Tongue (tissue), 1 donor: ENCODE measurements at regions not wholly inside any gene's neighbourhood (a gene's known extent, or its start where the extent isn't known, plus 50 kb on each side); places are given as distances from the start of the nearest gene placed in this dataset.

Experiments
- DNase-seq: peaks from one replicate; pipeline ENCODE4 v3.0.0-alpha.2; 2015

- no peak for DNase-seq
Observed at GRCh38 chr12:97005174-97005573, 98.1 kb downstream of the NEDD1 start.

DNA sequence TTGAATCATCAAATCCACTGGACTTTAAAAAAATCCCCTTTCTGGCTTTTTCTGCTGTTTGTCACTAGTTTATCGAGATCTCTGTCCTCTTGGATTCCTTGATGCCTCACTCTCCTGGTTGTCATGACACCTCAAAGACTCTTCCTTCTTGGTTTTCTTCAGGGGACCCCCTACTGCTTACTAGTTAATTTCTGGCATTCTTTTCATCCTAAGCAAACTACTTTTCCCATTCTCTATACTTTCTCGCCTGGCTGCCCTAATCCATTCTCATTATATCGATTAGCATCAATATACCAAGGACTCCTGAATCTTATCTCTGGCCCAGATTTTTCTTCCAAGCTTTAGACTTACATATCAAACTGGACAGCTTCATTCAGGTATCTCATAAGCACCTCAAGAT is 98.6 kb downstream of the NEDD1 start:
- no peak for DNase-seq

DNA sequence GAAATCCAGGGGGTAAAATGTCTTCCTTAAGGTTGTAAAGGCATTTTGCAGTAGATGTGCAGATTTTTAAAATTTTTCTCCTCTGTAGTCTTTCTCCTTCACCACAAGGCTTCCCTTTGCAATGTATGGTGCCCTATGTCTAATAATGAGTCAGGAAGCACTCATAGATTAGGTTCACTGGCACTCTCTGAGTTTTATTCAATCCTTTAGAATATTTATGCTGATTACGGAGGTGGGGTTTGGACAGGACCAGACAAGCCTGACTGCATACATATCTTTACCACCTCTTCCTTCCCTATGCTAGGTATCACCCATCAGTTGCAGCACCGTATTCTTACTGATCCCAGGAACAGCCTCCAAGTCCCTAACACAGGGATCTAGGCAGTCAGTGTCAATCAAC is 99.5 kb downstream of the NEDD1 start:
- no peak for DNase-seq

DNA sequence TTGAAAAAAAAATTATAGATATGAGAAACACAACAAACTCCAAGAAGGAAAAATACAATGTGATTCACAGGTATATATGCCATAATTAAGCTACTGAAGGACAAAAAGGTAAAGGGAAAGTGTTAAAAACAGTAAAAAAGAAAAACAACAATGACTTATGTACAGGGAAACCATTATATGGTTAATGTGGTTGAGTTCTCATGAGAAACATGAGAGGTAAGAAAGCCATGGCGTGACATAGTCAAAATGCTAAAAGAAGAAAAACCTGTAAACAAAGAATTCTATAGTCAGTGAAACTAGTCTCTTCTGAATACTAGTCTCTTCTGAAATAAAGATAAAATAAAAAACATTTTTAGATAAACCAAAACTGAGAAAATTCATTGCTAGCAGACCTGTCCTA is 109.1 kb downstream of the NEDD1 start:
- DNase-seq: no peak

- no peak for DNase-seq
Observed at GRCh38 chr12:97017213-97017612, 110.2 kb downstream of the NEDD1 start.

DNA sequence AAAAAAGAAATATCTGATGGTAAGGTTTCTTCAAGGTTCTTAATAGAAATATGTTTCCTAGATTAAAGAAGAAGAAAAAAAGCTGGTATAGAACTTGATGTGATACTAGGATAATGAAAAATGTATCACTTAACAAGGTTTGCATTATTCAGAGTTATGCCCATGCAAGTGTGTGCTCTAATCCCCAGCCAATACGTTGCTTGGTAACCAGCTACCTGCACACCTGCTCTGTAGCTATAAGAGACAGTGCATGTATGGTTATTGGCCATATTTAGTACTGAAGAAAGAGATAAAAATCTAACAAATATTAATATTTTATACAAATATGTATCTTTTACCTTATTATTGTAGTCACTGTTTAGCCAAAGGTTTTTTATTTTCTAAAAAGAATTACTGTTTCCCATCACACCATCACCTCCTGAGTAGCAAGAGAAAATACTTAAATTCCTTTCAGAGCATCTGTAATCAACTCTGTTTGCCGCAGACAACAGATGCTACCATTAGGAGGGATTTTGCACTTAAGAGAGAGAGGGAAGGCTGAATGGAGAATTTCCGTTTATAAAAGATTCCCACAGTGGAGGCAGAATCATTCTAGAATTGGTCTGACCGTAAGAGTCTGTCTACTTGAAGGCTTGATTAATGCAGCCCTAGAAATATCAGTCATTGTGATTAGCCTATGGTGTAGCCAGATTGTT is 115.6 kb downstream of the NEDD1 start:
- DNase-seq: no peak

GRCh38 chr12:97024393-97024792 is 117.3 kb downstream of the NEDD1 start:
- DNase-seq: no peak

DNA sequence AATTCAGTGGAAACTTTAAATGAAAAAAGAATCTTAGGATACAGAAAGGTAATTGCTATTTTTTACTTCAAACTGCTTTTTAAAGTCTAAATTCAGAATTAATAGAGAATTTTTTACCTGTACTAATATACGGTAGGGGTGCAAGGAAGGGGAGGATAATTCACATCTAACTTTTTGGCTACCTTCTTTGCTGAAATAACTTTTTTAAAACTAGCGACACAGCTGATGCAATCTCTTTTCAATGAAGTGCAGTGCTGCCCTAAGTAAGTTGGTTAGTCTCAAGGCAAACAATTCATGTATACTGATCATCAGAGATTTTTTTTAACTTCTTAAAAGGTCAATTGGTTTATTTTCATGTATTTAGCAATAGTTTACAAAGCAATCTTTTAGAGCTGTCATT is 119.8 kb downstream of the NEDD1 start:
- no peak for DNase-seq

GRCh38 chr12:97027482-97027881 is 120.4 kb downstream of the NEDD1 start:
- no peak for DNase-seq

- no peak for DNase-seq
Observed at GRCh38 chr12:97038131-97038530, 131.1 kb downstream of the NEDD1 start.

DNA sequence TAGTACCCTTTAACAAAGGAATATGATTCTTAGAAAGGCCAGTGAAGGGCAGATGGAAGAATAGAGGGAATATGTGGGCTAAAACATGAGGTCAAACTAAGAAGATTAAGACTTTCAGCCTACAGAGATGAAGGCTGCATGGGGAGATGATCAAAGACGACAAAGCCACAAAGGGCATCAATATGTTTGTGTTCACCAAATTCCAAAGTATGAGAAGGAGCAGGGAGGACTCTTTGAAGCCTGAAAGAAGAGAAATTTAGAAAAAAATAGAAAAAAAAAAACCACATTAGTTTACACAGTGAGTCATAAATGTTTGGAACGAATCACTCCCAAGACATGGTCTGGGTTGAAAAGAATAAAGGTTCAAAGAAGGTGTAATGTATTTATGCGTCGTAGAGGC is 131.8 kb downstream of the NEDD1 start:
- DNase-seq: no peak

- no peak for DNase-seq
Observed at GRCh38 chr12:97046901-97047300, 139.8 kb downstream of the NEDD1 start.

- DNase-seq: no peak
Observed at GRCh38 chr12:97047361-97047760, 140.3 kb downstream of the NEDD1 start.

GRCh38 chr12:97048421-97049035 is 141.5 kb downstream of the NEDD1 start:
- no peak for DNase-seq

- DNase-seq: no peak
Observed at GRCh38 chr12:97050509-97050908, 143.5 kb downstream of the NEDD1 start.

DNA sequence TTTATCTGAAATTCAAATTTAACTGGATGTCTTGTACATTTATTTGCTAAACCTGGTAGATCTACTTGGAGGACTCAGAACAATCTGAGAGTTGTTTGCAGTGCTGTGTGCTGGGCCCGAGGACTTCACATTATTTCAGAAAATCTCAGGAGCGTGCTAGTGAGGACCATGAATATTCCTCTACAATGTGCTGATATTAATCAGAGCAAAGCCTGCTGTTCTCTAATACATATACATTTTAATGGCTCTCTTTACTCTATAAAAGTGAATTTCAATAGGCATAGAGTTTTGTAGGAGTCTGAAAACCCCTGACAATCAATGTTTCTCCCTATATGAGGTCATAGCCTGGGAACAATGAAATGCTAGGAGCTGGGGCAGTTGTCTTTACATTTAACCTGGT is 144.3 kb downstream of the NEDD1 start:
- no peak for DNase-seq

DNA sequence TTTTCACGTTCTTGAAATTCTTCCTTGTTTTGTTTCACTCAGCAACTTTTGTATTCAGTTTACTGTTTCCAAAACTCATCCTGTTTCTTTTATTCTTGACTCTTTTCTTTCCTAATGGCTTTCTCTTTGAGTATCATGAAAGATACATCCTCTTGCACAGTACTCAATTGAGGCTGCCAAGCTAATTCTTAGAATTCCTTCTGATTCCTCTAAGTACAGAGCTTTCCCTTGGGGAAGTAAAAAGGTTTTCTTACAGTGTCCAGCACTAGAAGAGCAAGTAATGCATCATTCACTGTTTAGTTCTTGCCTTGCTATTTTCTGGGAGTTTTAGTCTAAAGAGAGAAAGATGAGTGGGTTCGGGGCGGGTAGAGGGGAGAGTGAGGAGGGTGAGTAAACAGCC is 154.1 kb downstream of the NEDD1 start:
- DNase-seq: no peak

DNA sequence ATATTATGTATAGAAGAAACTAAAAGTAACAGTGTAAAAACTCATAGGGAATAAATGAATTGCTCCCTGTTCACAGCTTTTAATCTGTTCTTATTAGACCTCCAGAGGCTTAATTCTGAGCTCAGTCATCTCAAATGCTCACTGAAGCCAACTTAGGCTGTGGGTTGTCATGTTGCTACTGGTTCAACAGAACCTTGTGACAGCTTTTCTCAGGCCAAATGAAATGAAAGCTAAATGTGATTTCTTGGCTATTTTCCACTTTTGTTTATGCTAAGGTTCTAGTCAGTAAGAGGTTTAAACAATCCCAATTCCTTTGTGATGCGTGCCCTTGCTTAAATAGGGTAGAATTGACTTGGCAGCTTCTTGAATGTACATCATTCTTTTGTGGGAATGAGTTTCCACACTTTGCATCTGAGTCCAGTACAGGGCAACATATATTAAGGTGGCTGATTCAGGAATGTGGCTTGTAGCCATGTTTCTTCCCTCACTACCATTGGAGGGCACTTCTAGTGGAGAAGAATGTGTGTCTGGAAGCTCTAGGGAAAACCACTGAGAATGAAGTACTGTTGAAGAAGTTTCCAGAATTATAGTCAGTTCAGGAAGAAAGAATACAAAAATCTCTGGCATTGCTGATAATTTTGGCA is 156.4 kb downstream of the NEDD1 start:
- DNase-seq: no peak

GRCh38 chr12:97075161-97075933 is 168.3 kb downstream of the NEDD1 start:
- peak; percentile 14 for DNase-seq

DNA sequence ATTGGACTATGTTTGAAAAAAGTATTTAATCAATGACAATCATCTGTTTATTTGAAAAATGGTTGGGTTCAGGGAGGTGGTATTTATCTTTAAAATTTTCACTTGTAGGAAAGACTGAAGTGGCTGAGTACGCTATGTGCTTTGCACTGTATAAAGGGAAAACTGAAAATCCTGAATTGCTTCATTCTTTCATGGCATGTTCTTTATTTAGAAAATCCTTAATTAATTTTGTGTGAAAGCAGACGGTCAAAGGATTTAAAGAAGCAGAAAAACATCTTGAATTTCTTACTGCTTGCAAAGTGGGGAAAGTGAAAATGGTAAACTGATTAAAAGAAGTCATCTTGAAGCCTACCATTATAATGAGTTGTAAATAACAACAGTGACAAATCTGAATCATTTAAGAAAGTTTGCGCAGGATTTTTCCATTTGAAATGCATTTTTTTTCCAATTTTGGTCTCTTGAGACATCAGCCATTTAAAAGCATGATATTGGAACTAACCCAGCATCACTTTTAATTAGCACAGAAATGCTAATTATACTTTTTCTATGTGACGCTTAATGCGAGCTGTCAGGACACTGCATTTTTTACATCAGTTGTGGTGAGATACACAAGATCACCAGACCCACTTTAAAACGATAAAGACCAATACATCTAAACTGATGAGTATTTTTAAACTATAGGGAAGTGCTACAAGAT is 169.0 kb downstream of the NEDD1 start:
- DNase-seq: peak; percentile 8

- peak; percentile 9 for DNase-seq
Observed at GRCh38 chr12:97076912-97077311, 169.9 kb downstream of the NEDD1 start.

DNA sequence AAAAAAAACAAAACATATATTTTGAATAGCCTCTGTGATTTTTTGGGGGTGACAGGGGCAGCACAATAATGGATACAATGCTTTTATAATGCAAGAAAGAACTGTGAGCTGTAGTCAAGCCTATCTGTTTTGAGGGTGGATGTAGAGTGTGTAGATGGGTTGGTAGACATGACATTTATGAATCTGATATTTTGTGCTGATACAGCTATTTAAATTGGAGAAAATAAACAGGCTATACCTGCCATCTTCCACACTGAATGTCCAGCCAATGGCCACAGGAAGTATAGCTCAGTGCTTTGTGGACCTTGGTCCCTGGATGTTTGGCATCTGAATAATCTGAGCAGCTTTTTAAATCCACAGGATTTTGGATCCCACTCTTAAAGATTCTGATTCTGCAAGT is 175.0 kb downstream of the NEDD1 start:
- no peak for DNase-seq
